CMK (cell line): ENCODE measurements at regions not wholly inside any gene's neighbourhood (a gene's known extent, or its start where the extent isn't known, plus 50 kb on each side); places are given as distances from the start of the nearest gene placed in this dataset.
A peak's percentile ranks its signal among the peaks of the same experiment; 100 is the strongest.
"Not testable (repeated sequence)": the region's sequence is repeated elsewhere in the genome, so short reads cannot be mapped to it uniquely, and the experiment has no call there.

Experiments used
- DNase-seq: peaks from one replicate; pipeline ENCODE4 v3.0.0-alpha.2; 2010; ENCODE audit warnings: low read depth

- DNase-seq: no peak
Observed at GRCh38 chr18:25560369-25560768, 208.4 kb upstream of the ZNF521 start.

DNA sequence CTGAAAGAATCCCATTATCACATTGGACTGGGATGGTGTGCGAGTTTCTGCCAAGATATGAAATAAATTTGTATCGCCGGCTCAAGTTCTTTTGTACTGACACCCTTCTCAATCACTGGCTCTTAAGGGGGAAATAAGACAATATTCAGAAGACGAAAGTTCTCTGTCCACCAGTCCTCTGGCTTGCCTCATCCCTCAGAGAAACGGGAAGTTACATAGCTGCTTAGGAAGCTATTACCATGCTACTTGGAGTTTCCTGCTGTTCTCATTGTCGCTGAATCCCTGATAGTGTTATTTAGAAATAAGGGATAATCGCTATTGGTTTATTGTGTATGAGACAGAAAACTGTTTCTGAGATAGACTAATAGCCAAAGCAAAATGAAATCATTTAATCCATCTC lies 205.0 kb upstream of the ZNF521 start:
- DNase-seq: no peak

DNA sequence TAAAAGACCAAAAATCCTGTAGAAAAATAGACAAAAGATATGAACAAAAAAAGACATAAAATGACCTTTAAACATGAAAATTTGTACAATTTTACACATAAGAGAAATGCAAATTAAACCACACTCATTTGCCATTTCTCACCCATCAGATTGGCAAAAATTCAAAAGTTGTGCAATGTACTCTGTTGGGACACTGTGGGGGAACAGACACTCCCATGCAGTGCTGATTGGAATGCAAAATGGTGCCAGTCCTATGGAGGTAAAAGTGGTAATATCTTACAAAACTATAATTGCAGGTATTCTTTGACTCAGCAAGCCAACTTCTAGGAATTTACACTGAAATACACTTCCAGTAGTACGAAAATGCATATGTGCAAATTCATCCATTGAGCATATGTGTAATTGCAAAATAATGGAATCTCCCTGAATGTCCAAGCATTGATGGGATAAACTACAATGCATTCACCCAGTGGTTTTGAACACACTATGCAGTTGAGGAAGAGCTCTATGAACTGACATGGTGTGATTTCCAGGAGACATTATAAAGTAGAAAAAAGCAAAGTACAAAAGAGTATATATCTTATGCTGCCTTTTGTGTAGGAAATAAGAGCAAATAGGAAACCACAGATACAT lies 201.8 kb upstream of the ZNF521 start:
- no peak for DNase-seq

DNA sequence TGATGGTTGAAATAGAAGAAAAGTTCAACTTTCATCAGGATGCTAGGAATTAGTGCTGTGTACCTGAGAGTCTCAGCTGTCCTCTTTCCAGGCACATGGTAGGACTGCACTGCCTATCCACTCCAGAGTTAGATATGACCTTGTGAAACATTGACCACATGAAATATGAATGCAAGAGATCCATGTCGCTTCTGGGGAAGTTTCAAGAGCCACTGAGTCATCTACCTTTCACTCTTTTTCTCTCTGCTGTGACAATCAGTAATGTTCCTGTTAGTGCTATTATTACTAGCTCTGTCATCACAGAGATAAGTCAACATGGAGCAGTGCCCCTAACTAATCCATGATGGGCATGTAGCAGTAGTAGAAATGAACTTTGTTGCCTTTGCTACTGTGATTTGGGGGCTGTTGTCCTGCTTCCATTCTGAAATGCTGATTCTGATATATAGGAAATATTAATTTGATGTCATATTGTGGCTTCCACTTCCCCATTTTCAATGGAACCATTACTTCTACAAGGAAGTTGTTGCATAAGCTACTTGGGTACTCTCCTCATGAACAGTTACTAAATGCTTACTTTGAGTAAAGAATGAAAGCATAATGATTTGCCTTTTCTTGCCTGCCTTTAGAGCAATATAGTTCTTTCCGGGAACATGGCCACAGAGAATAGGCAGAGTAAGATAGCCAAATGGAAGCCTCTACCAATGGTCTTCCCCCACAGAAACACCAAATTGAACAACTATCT lies 192.8 kb upstream of the ZNF521 start:
- no peak for DNase-seq

- DNase-seq: no peak
Observed at GRCh38 chr18:25538175-25538922, 186.4 kb upstream of the ZNF521 start.

DNA sequence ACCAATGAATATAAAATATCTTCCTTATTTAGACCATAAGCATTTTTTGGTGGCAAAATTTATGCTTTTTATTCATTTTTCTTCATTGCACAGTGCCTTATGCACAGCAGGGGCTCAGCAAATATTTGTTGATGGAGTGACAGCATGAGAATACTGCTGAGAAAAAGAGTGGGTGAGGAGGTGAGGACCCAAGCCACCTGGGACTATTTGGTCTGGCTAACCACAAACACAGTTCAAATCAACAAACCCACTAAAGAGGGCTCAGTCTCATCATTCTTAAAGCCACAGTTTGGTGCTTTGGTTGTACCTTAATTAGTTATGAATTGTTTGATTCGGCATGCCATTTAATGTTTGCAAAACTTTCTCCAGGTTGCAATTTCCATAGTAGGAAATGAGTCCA lies 183.5 kb upstream of the ZNF521 start:
- DNase-seq: no peak

- DNase-seq: no peak
Observed at GRCh38 chr18:25534401-25534800, 182.4 kb upstream of the ZNF521 start.

DNA sequence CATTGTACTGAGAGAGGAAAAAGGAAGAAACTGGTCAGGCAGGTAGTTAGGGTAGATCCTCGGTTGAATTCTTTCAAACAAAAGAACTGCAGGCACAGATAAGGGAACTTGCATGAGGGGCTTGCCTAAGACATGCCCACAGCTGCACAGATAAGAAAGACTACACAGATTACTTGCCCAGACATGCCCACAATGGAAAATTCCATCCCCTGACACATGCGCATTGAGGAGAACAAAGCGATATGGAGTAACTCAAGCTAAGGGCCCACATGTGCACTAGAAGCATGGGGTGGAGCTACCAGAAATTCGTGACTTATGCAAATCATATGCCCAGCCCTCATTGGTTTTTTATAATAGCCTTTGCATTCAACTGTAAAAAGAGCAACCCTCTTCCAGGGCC lies 181.3 kb upstream of the ZNF521 start:
- peak; percentile 14 for DNase-seq

- no peak for DNase-seq
Observed at GRCh38 chr18:25531207-25531606, 179.2 kb upstream of the ZNF521 start.

- DNase-seq: not testable (repeated sequence)
Observed at GRCh38 chr18:25525789-25526188, 173.8 kb upstream of the ZNF521 start.

GRCh38 chr18:25518716-25519053 lies 166.7 kb upstream of the ZNF521 start:
- DNase-seq: no peak

DNA sequence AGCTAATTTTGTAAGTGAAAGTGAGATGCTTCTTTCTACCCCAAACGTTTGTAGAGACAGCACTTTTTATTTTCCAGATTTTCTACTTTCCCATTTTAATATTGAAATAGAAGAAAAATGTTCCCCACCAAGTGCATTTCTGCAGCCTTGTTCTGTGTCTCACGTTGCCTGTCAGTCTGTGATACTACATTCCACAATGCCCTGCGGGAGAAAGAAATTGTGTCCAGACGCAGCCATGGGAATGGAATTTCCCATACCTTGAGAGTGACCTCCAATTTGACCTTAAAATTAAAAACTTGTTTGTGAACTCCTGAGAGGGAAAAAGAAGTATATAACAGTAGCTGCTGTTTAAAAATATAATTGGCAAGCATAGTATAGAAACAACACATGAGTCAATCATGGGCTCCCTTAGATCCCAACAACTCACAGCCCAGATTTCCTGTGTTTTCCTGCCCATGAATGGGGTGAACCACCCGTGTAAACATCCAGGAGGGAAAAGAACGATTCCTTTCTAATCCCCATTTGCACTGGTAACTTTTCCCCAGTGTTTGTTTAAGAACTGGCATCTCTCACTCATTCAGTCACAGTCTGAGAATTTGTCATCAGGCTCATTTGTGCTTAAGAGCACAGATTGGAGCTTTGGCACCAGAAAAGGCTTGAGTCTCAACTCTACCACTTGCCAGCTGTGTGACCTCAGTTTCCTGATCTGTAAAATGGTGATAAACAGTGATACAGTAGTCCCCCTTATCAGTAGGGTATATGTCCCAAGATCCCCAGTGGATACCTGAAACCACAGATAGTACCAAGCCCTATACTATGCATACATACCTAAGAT lies 166.1 kb upstream of the ZNF521 start:
- DNase-seq: no peak

GRCh38 chr18:25516747-25517498 lies 165.0 kb upstream of the ZNF521 start:
- DNase-seq: no peak

DNA sequence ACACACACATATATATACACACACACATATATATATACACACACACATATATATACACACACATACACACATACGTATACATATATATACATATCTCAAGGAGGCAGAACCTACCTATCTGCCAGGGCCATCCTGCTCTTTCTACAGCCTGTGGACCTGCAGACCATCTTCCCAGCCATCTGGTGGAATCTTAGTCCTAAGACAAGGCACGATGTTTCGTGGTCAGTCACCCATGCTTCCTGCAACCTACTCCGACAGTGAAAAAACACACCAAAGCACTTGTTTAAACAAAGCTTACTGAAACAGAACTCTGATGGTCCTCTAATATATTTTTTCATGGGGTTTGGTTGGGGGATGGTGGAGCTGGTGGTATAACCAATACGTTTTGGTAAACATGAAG lies 164.2 kb upstream of the ZNF521 start:
- peak; percentile 54 for DNase-seq

DNA sequence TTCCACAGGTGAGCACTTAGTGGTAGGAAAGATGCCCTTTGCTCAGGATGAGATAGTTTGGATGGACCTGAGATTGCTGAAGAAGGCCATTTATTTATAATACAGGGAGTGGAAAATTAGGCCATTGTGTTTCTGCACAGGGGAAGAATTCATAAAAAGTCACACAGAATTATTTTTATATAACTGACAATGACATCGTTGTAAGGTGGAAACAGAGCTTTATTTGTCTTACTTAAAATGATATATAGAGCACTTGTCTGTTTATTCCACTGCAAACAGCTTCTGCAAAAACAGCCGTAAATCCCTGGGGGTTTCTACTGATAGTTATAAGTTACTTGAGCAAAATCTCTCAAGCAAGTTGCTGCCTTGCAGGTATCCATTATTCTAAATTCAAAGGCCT lies 158.1 kb upstream of the ZNF521 start:
- DNase-seq: no peak

GRCh38 chr18:25503567-25504081 lies 151.7 kb upstream of the ZNF521 start:
- DNase-seq: no peak

- DNase-seq: no peak
Observed at GRCh38 chr18:25497151-25497794, 145.3 kb upstream of the ZNF521 start.

- no peak for DNase-seq
Observed at GRCh38 chr18:25496544-25496943, 144.6 kb upstream of the ZNF521 start.

DNA sequence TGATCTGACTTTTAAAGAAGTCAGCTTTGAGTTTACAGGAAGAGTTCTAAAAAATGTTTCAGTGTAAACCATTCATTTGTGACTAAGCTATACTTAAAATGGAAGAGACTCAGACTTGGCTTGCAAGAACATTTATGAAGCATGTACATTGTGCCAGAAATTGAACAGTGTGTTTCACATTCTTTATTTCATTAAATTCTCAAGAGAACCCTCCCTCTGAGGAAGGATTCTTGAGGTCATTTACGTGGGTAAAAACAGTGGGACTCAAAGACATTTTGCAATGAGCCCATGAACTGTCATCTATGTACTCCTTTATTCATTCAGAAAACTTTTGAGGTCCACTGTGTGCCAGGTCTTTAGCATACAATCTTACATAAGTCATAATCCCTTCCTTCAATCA lies 143.6 kb upstream of the ZNF521 start:
- DNase-seq: no peak

DNA sequence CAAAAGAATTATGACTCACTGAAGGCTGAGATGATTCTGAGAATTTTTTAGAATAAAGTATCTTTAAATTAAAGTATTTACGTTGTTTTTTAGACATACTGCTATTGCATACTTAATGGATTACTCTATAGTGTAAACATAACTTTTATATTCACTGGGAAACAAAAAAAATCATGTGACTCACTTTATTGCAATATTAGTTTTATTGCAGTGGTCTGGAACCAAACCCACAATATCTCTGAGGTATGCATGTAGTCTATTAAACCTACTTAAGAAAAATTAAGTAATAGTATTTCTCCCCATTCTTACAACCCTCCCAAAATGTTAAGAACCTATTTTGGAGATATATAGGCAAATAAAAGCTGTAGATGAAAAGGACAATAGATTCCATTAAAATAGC lies 142.9 kb upstream of the ZNF521 start:
- DNase-seq: no peak

DNA sequence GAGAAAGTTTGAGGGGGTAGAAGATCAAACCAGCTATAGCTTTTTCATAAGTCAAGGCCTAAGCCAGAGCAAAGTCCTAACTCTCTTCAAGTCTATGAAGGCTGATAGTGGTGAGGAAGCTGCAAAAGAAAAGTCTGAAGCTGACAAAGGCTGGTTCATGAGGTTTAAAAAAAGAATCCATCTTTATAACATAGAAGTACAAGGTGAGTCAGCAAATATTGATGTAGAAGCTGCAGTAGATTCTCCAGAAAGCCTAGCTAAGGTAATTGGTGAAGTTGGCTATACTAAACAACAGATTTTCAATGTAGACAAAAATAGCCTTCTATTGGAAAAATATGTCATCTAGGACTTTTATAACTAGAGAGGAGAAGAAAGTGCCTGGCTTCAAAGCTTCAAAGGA lies 141.4 kb upstream of the ZNF521 start:
- DNase-seq: no peak
